HG03469 (cell line): ENCODE measurements at regions not wholly inside any gene's neighbourhood (a gene's known extent, or its start where the extent isn't known, plus 50 kb on each side); places are given as distances from the start of the nearest gene placed in this dataset.
"Not testable (repeated sequence)": the region's sequence is repeated elsewhere in the genome, so short reads cannot be mapped to it uniquely, and the experiment has no call there.

Experiments used
- ATAC-seq: cut with Tn5 transposase; IDR thresholded peaks from one replicate; pipeline ENCODE4 v1.9.1; 2021; ENCODE audit warnings: mild to moderate bottlenecking, moderate library complexity, moderate number of reproducible peaks; ENCODE audit not compliant: unreplicated experiment

DNA sequence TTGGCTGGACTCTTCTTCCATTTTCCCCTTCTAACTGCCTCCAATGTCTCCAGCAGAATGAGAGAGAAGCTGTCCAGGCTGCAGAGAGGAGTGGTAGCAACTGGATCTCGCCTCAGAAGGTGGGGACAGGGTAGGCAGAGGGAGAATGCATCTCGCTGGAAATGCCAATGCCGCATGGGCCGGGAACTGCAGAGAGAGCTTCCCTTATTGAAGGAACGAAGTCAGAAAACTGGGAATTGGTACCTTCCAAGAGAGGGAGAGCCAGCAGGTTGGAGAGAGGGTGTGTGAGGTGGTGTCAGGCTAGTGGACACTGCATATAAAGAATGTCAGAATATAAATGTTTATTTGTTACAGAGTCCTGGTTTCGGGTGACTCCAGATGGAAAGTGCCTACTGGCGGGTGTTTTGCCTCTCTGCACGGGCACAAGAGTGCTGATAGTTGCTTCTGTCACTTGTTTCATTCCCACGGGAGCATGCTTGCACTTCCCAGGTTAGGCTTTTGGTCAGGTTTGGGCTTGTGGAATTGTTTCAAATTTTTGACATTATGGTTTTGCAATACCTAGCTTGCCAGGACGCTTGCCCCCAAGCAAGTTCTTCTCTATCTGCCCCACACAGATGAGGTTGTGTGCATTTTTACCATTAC lies 156.8 kb upstream of the STS start:
- no peak for ATAC-seq

DNA sequence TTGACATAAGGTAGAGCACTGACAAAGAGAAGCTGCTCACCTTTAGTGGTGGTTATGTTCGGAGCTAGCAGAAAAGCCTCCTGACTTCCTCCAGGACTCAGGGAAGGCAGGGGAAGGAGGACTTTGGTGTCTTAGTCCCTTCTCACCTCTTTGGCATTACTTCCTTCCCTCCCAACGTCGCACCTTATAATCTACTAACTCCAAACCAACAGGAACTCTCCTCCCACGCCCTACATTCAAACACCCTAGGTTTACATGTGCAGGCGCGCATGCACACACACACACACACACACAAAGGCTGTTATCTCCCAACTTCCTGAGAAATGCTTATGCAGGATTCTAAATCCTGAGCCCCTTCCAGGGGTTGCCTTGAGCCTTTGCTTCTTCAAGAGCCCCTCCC lies 157.7 kb upstream of the STS start:
- ATAC-seq, result no peak

- ATAC-seq, result not testable (repeated sequence)
Measured at GRCh38 chrX:6988694-6989093, 158.8 kb upstream of the STS start.

DNA sequence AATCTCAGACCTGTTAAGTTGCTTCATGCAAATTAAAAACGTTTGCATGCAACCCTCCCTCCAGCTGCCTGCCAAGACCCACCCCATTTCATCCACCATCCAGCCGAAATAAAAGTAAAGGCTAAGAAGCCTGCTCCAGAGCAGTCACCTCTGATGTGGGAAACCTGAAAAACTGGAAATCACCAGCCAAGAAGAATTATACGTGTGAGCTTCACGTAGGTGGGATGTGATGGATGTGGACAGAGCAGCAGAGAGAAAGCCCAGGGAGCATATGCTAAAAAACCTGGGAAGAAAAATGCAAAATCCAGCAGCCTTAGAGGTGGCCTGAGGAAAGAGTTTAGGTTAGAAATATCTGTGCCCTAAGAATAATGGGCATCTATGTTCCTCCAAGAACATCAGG lies 160.6 kb upstream of the STS start:
- ATAC-seq, result no peak

DNA sequence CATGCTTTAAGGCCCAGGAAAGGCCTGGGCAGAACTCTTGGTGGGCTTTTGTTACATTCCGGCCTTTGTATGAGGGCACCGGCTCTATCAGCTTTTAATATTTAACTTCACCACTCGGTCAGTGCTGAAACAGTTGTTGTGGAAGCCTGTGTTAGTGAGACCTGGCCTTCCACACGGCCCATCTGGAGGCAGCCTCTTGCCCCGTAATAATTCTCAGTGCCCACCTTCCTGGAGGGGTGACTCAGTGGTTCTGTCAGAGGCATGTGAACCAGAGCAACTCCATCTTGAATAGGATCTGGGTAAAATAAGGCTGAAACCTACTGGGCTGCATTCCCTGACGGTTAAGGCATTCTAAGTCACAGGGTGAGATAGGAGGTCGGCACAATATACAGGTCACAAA lies 162.0 kb upstream of the STS start:
- no peak for ATAC-seq

DNA sequence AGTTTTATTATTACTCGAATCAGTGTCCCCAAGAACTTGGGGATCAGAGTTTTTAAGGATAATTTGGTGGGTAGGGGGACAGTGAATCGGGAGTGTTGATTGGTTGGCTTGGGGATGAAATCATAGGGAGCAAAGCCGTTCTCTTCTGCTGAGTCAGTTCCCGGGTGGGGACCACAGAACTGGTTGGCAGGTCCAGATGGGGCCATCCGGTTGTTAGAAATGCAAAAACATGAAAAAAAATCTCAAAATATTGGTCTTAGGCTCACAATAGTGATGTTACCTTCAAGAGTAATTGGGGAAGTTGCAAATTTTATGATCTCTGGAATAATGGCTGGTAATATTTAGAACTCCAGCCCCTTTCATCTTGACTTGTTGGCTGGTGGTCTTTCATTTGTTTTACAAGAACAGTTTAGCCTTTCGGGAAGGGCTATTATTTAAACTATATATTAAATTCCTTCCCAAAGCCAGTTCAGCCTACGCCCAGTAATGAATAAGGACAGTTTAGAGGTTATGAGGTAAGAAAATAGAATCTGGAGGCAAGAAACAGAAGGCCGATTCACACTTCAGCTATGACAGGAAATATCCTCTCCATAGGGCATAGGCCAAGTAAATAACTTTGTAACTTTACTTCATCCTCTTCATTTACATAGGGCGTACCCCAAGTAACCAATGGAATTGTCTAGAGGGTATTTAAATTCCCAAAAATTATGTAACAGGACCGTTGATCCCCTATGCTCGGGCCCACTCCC lies 164.1 kb upstream of the STS start:
- no peak for ATAC-seq

- ATAC-seq, result no peak
Measured at GRCh38 chrX:6981718-6982406, 165.7 kb upstream of the STS start.

GRCh38 chrX:6980981-6981380 lies 166.5 kb upstream of the STS start:
- ATAC-seq, result no peak

- no peak for ATAC-seq
Measured at GRCh38 chrX:6968231-6968630, 179.3 kb upstream of the STS start.

- no peak for ATAC-seq
Measured at GRCh38 chrX:6965729-6966128, 181.8 kb upstream of the STS start.

- ATAC-seq, result no peak
Measured at GRCh38 chrX:6962006-6962355, 185.5 kb upstream of the STS start.

- ATAC-seq, result no peak
Measured at GRCh38 chrX:6961286-6962005, 186.1 kb upstream of the STS start.

DNA sequence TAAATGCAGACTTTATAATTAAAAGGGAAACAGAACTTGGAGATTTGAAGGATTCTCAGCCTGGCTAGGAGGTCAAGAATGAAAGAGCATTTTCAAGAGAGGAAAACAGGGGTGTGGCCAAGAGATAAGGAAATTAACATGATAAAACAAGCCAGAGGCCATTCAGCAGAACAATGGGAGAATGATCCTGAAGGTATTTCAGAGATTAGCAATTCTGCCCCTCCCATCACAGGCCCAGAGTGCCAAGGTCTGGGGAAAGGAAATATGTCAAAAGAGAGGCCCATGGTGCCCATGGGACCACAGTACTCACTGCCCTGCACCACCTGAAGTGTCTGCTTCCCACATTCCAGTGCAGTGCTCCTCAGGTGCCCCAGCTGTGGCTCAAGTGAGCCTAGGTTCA lies 188.5 kb upstream of the STS start:
- no peak for ATAC-seq

GRCh38 chrX:6954836-6955235 lies 192.7 kb upstream of the STS start:
- no peak for ATAC-seq

DNA sequence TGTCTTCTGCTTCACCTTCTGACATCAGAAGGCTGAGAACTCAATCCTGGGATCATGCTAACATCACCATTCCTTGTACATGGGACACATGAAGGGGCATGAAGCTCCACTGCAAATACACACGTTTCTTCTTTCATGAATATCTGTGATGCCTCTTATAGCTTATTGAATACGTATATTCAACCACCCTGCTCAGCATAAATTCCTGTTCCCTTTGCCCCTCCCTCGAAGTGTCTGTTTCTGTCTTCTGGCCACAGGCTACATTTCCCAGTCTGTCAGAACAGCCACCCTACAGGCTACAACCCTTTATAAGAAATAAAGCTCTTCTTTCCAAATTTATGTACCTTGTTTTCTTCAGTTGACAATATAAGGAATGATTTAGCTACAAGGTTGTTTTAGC lies 201.3 kb upstream of the STS start:
- no peak for ATAC-seq

DNA sequence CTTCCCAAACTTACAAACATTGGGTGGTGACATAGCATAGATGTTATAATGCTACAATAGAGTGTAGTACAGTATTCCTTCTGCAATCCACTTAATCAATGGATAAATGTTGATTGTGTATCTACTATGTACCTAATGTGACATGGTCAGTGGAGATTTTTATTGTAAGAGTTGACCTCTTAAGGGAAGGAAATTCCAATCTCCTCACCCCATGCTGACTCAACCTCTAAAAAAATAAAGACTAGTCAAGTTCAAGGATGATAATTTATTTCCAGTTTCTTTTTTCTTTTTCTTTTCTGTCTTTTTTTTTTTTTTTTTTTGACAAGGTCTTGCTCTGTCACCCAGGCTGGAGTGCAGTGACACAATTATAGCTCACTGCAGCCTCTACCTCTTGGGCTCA lies 206.5 kb upstream of the STS start:
- ATAC-seq, result no peak

DNA sequence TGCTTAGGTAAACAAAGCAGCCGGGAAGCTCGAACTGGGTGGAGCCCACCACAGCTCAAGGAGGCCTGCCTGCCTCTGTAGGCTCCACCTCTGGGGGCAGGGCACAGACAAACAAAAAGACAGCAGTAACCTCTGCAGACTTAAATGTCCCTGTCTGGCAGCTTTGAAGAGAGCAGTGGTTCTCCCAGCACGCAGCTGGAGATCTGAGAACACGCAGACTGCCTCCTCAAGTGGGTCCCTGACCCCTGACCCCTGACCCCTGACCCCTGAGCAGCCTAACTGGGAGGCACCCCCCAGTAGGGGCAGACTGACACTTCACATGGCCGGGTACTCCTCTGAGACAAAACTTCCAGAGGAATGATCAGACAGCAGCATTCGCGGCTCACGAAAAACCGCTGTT lies 214.6 kb upstream of the STS start:
- not testable (repeated sequence) for ATAC-seq

DNA sequence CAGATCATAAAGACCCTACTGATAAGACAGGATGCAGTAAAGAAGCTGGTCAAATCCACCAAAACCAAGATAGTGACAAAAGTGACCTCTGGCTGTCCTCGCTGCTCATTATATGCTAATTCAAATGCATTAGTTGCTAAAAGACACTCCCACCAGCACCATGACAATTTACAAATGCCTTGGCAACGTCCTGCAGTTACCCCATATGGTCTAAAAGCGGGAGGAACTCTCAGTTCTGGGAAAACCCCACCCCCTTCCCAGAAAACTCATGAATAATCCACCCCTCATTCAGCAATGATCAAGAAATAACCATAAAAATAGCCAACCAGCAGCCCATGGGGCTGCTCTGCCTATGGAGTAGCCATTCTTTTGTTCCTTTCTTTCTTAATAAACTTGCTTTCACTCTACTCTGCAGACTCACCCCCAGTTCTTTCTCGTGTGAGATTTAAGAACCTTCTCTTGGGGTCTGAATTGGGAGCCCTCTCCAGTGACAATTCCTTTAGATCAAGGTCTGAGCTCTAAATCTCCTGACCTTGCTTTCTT lies 217.1 kb upstream of the STS start:
- no peak for ATAC-seq

DNA sequence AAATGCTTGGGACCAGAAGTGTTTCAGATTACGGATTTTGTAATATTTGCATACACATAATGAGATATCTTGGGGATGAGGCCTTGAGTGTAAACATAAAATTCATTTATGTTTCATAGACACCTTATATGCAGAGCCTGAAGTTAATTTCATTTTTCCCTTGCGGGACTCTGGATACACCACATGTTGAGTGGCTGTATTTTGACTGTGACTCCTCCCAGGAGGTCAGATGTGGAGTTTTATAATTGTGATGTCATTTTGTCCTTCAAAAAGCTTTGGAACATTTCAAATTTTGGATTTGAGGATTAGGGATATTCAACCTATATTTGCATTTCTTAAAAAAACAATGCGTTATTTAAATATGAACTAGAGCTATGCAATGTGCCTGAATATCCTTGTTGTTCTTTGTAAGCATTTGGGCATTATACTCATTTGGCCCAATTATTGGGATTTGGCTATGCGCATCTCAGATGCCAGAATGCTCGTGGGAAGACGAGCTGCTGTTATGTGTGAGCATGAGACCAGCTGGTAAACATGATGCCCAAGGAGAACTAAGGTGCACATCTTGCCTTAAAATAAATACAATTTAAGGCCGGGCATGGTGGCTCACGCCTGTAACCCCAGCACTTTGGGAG lies 223.0 kb upstream of the STS start:
- ATAC-seq, result no peak

- ATAC-seq, result no peak
Measured at GRCh38 chrX:6917666-6918065, 229.8 kb upstream of the STS start.

DNA sequence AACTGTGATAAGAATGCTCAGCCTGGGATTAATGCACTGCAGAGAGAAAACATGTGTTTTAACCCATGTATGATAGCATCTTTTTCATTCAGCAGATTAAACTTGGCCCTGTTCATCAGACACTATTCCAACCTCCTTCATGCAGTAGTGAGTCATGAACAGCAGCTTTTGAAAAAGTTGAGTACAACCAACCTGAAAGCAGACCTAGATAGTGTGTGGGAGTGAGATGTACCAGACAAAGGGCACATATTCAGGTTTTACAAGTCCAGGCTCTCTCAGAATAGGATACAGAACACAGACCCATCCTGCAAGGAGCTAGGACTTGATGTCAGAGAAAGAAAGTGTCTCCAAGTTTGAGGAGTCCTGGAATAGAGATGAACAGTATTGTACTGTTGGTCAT lies 237.3 kb upstream of the STS start:
- ATAC-seq, result no peak
